MCF 10A (cell line): ENCODE measurements at regions not wholly inside any gene's neighbourhood (a gene's known extent, or its start where the extent isn't known, plus 50 kb on each side); places are given as distances from the start of the nearest gene placed in this dataset.

Source experiments
- BruUV-seq: library from RNA; stranded (reverse); fragments of 400-500 nt; replicated peaks from 2 replicates; lab custom pipeline; 2021; lab: Mats Ljungman, UMichigan
- CTCF ChIA-PET: fragments of 300-600 bp; sonication (Branson Sonifier 250); formaldehyde crosslinking; extraction: SDS; loops from one replicate; lab custom pipeline; 2021; ENCODE audit warnings: antibody characterized with exemption, inconsistent platforms; lab: Yijun Ruan, JAX
- POLR2A ChIA-PET: fragments of 300-600, 350-650 bp; sonication (Branson Sonifier 250); formaldehyde crosslinking; extraction: SDS; loops from one replicate; lab custom pipeline; 2020; ENCODE audit warnings: antibody characterized with exemption, inconsistent platforms; lab: Yijun Ruan, JAX
- DNase-seq: peaks from one replicate; pipeline ENCODE4 v3.0.0-alpha.2; 2018; ENCODE audit not compliant: unreplicated experiment
- H3K27ac Mint-ChIP-seq: one replicate; pipeline ENCODE4 v1.8.0; 2022; ENCODE audit warnings: mild to moderate bottlenecking, low read depth, mixed read lengths; ENCODE audit not compliant: unreplicated experiment
- H3K27me3 Mint-ChIP-seq: one replicate; pipeline ENCODE4 v1.8.0; 2022; ENCODE audit warnings: mixed read lengths; ENCODE audit not compliant: insufficient read depth, unreplicated experiment
- H3K36me3 Mint-ChIP-seq: one replicate; pipeline ENCODE4 v1.8.0; 2022; ENCODE audit warnings: mild to moderate bottlenecking, moderate library complexity, mixed read lengths; ENCODE audit not compliant: insufficient read depth, unreplicated experiment
- H3K4me1 Mint-ChIP-seq: one replicate; pipeline ENCODE4 v1.8.0; 2022; ENCODE audit warnings: mixed read lengths; ENCODE audit not compliant: insufficient read depth, unreplicated experiment
- H3K4me3 Mint-ChIP-seq: one replicate; pipeline ENCODE4 v1.8.0; 2022; ENCODE audit warnings: mild to moderate bottlenecking, moderate library complexity, mixed read lengths; ENCODE audit not compliant: unreplicated experiment
- H3K9me3 Mint-ChIP-seq: one replicate; pipeline ENCODE4 v1.8.0; 2022; ENCODE audit warnings: mixed read lengths; ENCODE audit not compliant: unreplicated experiment
- CTCF ChIP-seq: fragments of 200-600 bp; IDR thresholded peaks from one replicate; pipeline ENCODE4 v1.8.0; 2022; ENCODE audit warnings: antibody characterized with exemption, mild to moderate bottlenecking; ENCODE audit not compliant: unreplicated experiment
- intact Hi-C: fragments of 100-400 bp; cut with micrococcal nuclease; formaldehyde crosslinking; loops from 2 replicates; pipeline ENCODE4 v1.14.1; 2022

GRCh38 chr14:87133073-87133801 is 859.7 kb downstream of the GALC start:
- BruUV-seq = no TSS peak
- Mint-ChIP-seq H3K9me3 (no peaks in the 10 kb centered on the region), H3K4me3 (no peak overlapping the region), H3K36me3 (no peaks in the 10 kb centered on the region), H3K4me1 (peaks cover 31% of the 10 kb centered on the region), H3K27me3 (no peaks in the 10 kb centered on the region), H3K27ac (no peak overlapping the region)
- intact Hi-C loops = no loop called here
- no peak for TF ChIP-seq CTCF
- DNase-seq = peak; percentile 91
- POLR2A ChIA-PET = interaction anchor here (1.0 kb wide), 1 partner anchor 12 kb away, joined by 3 read pairs; no protein-coding TSS in a partner anchor
- CTCF ChIA-PET = interaction anchor here (0.5 kb wide), 1 partner anchor 879 kb away, joined by 5 read pairs; no protein-coding TSS in a partner anchor

GRCh38 chr14:87131879-87132278 is 861.1 kb downstream of the GALC start:
- no TSS peak for BruUV-seq
- no peaks in the 10 kb centered on the region for H3K27me3 Mint-ChIP-seq
- H3K27ac Mint-ChIP-seq = no peak overlapping the region

GRCh38 chr14:87122166-87122565 is 870.8 kb downstream of the GALC start:
- ChIA-PET POLR2A (no interaction called here), CTCF (interaction anchor here (0.6 kb wide), 1 partner anchor 530 kb away, joined by 4 read pairs; no protein-coding TSS in a partner anchor)
- no peak overlapping the region for H3K27ac Mint-ChIP-seq
- intact Hi-C loops = no loop called here
- TF ChIP-seq CTCF = no peak
- H3K9me3 Mint-ChIP-seq = no peaks in the 10 kb centered on the region
- H3K27me3 Mint-ChIP-seq = no peaks in the 10 kb centered on the region
- no TSS peak for BruUV-seq
- no peak for DNase-seq
- H3K36me3 Mint-ChIP-seq = no peaks in the 10 kb centered on the region
- H3K4me3 Mint-ChIP-seq = no peak overlapping the region
- H3K4me1 Mint-ChIP-seq = no peaks in the 10 kb centered on the region

More at GRCh38 chr14:87131879-87132278, 861.1 kb downstream of the GALC start:
- H3K4me3 Mint-ChIP-seq = no peak overlapping the region
- H3K9me3 Mint-ChIP-seq = no peaks in the 10 kb centered on the region
- H3K4me1 Mint-ChIP-seq = peaks cover 31% of the 10 kb centered on the region
- no peaks in the 10 kb centered on the region for H3K36me3 Mint-ChIP-seq
- TF ChIP-seq CTCF = no peak
- ChIA-PET CTCF (interaction anchor here (0.8 to 0.9 kb wide), 2 partner anchors 390 to 484 kb away, joined by 3 to 5 read pairs; no protein-coding TSS in a partner anchor), POLR2A (no interaction called here)
- DNase-seq = peak; percentile 85
- intact Hi-C loops = no loop called here

- H3K9me3 Mint-ChIP-seq = no peaks in the 10 kb centered on the region
- no peaks in the 10 kb centered on the region for H3K36me3 Mint-ChIP-seq
- CTCF ChIA-PET = no interaction called here
- no peak for DNase-seq
- H3K4me1 Mint-ChIP-seq = no peaks in the 10 kb centered on the region
- H3K27ac Mint-ChIP-seq = no peak overlapping the region
- no peaks in the 10 kb centered on the region for H3K27me3 Mint-ChIP-seq
- no peak for TF ChIP-seq CTCF
- intact Hi-C loops = no loop called here
- H3K4me3 Mint-ChIP-seq = no peak overlapping the region
- POLR2A ChIA-PET = interaction anchor here (1.2 kb wide), 1 partner anchor 12 kb away, joined by 3 read pairs; no protein-coding TSS in a partner anchor
- no TSS peak for BruUV-seq
Measured at GRCh38 chr14:87121716-87122115, 871.3 kb downstream of the GALC start.
